ENCODE measurements at regions not wholly inside any gene's neighbourhood (a gene's known extent, or its start where the extent isn't known, plus 50 kb on each side); places are given as distances from the start of the nearest gene placed in this dataset.
"Not testable (repeated sequence)": the region's sequence is repeated elsewhere in the genome, so short reads cannot be mapped to it uniquely, and the experiment has no call there.

GRCh38 chr7:113176180-113176579 is 57.8 kb upstream of the SMIM30 start:
- TF ChIP-seq MAZ (IDR thresholded peaks at IDR 0.05; ENCODE audit: borderline replicate concordance, low read depth, low read length); USF2 (IDR thresholded peaks at IDR 0.05); CTCF (IDR thresholded peaks at IDR 0.05); ESRRA (IDR thresholded peaks at IDR 0.05; ENCODE audit: borderline replicate concordance, low read length); POLR2A (IDR thresholded peaks at IDR 0.05; ENCODE audit: low read length); EP300 (IDR thresholded peaks at IDR 0.05); HMGXB4 (CRISPR knock-in tag; IDR thresholded peaks at IDR 0.05; ENCODE audit: borderline replicate concordance); SMC3 (IDR thresholded peaks at IDR 0.05); CEBPB (IDR thresholded peaks at IDR 0.05); RARB (CRISPR knock-in tag; IDR thresholded peaks at IDR 0.05); RAD21 (conservative IDR thresholded peaks at IDR 0.05 in 1 of 2, IDR thresholded peaks at IDR 0.05 in 1 of 2); SREBF2 (IDR thresholded peaks at IDR 0.05); EHMT2 (IDR thresholded peaks at IDR 0.05; ENCODE audit: low read depth): not testable (repeated sequence)

All from A549 (cell line).